ENCODE measurements at regions not wholly inside any gene's neighbourhood (a gene's known extent, or its start where the extent isn't known, plus 50 kb on each side); places are given as distances from the start of the nearest gene placed in this dataset.
A peak's percentile ranks its signal among the peaks of the same experiment; 100 is the strongest.

- DNase-seq (no peak), ATAC-seq (no peak)
- no peaks in the 10 kb centered on the region for H3K27me3 ChIP-seq
- no peak overlapping the region for H3K27ac ChIP-seq
- intact Hi-C loops (cut with DNase I), result no loop called here
- no peak for TF ChIP-seq CTCF (IDR thresholded peaks at IDR 0.05)
- no peaks in the 10 kb centered on the region for H3K4me1 ChIP-seq
- H3K9me3 ChIP-seq, result no peaks in the 10 kb centered on the region
- no peak overlapping the region for H3K4me3 ChIP-seq
- no peaks in the 10 kb centered on the region for H3K36me3 ChIP-seq
Observed at GRCh38 chr9:7338586-7339281, 460.8 kb downstream of the DMAC1 start.

GRCh38 chr9:7336356-7337065 lies 463.1 kb downstream of the DMAC1 start:
- Histone ChIP-seq H3K9me3 (no peaks in the 10 kb centered on the region), H3K27ac (no peak overlapping the region), H3K4me1 (no peaks in the 10 kb centered on the region), H3K4me3 (no peak overlapping the region), H3K36me3 (no peaks in the 10 kb centered on the region), H3K27me3 (no peaks in the 10 kb centered on the region)
- no peak for TF ChIP-seq CTCF (IDR thresholded peaks at IDR 0.05)
- peak in 1 of 4 donors; percentile 53 for DNase-seq
- intact Hi-C loops (cut with DNase I), result no loop called here
- no peak for ATAC-seq

- no peaks in the 10 kb centered on the region for H3K9me3 ChIP-seq
- no peak for ATAC-seq
- no peak for TF ChIP-seq CTCF (IDR thresholded peaks at IDR 0.05)
- no peaks in the 10 kb centered on the region for H3K4me1 ChIP-seq
- no peak overlapping the region for H3K27ac ChIP-seq
- intact Hi-C loops (cut with DNase I), result no loop called here
- no peaks in the 10 kb centered on the region for H3K36me3 ChIP-seq
- no peaks in the 10 kb centered on the region for H3K27me3 ChIP-seq
- peak in 1 of 4 donors; percentile 51 for DNase-seq
- peak overlapping the region in 1 of 2 donors; percentile 1 for H3K4me3 ChIP-seq
Observed at GRCh38 chr9:7333719-7334118, 465.9 kb downstream of the DMAC1 start.

GRCh38 chr9:7332780-7333179 lies 466.8 kb downstream of the DMAC1 start:
- H3K27me3 ChIP-seq, result no peaks in the 10 kb centered on the region
- H3K27ac ChIP-seq, result no peak overlapping the region
- no peak overlapping the region for H3K4me3 ChIP-seq
- no peaks in the 10 kb centered on the region for H3K9me3 ChIP-seq
- H3K4me1 ChIP-seq, result no peaks in the 10 kb centered on the region
- intact Hi-C loops (cut with DNase I), result no loop called here
- no peak for TF ChIP-seq CTCF (IDR thresholded peaks at IDR 0.05)
- no peaks in the 10 kb centered on the region for H3K36me3 ChIP-seq
- DNase-seq (no peak), ATAC-seq (no peak)

GRCh38 chr9:7328453-7328852 lies 471.1 kb downstream of the DMAC1 start:
- TF ChIP-seq CTCF (IDR thresholded peaks at IDR 0.05), result no peak
- ATAC-seq, result no peak
- Histone ChIP-seq H3K4me3 (no peak overlapping the region), H3K9me3 (no peaks in the 10 kb centered on the region), H3K27me3 (no peaks in the 10 kb centered on the region), H3K27ac (no peak overlapping the region), H3K4me1 (no peaks in the 10 kb centered on the region), H3K36me3 (no peaks in the 10 kb centered on the region)
- DNase-seq, result no peak
- intact Hi-C loops (cut with DNase I), result no loop called here

Data from left lung (tissue), 4 donors.